ENCODE measurements at regions not wholly inside any gene's neighbourhood (a gene's known extent, or its start where the extent isn't known, plus 50 kb on each side); places are given as distances from the start of the nearest gene placed in this dataset.
"Not testable (repeated sequence)": the region's sequence is repeated elsewhere in the genome, so short reads cannot be mapped to it uniquely, and the experiment has no call there.

DNA sequence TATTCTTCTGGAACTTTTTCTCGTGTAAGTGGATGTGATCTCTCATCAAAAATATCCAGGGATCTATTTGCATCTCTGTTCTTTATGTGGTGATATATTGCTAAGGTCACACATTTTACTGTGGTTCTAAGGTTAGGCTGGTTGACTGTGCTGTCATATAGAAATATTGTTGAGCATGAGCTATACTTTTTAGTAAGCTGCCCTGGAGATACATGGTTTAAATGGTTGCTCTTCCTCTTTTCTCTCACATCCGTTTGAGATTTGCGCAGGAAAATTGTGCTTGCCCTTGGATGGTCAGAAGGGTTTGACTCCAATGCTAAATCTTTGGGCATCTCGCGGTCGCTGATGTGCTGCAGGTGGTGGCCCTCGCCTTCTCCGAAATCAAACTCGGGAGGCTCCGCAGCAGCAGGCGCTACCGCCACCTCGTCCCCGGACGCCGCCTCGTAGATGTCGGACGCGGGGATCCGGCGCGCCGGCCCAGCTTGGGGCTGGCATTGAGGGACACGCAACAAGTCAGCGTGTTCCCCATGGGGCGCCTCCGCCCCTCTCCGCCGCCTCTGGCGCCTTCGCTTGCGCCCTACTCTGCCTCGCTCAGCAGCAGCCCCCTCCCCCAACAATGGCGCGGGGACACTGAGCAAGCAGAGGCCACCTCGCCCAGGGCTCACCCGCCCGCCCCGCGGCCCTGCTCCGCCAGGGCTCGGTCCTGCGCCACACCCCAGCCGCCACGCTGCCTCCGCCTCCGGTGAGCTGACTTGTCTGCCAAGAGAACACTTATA lies 154.5 kb downstream of the MSN start:
- no peak for DNase-seq (ENCODE audit: low read depth)

DNA sequence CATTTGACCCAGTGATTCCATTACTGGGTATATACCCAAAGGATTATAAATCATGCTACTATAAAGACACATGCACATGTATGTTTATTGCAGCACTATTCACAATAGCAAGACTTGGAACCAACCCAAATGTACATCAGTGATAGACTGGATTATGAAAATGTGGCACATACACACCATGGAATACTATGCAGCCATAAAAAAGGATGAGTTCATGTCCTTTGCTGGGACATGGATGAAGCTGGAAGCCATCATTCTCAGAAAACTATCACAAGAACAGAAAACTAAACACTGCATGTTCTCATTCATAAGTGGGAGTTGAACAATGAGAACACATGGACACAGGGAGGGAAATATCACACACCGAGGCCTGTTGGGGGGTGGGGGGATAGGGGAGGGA lies 152.5 kb downstream of the MSN start:
- DNase-seq (ENCODE audit: low read depth), result not testable (repeated sequence)

GRCh38 chrX:65813245-65813644 lies 145.8 kb downstream of the MSN start:
- DNase-seq (ENCODE audit: low read depth), result no peak

DNA sequence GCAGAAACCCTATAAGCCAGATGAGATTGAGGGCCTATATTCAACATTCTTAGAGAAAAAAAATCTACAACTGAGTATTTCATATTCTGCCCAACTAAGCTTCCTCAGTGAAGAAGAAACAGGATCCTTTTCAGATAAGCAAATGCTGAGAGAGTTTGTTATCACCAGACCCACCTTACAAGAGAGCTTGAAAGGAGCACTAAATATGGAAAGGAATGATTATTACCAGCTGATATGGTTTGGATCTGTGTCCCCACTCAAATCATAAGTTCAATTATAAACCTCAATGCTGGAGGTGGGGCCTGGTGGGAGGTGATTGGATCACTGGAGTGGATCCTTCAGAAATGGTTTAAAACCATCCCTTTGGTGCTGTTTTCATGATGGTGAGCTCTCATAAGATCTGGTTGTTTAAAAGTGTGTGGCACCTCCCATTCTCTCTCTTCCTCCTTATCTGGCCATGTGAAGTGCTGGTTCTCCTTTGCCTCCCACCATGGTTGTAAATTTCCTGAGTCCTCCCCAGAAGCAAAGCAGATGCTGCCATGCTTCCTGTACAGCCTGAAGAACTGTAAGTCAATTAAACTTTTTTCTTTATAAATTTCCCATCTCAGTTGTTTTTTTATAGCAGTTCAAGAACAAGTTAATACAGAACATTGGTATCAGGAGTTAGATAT lies 144.2 kb downstream of the MSN start:
- no peak for DNase-seq (ENCODE audit: low read depth)
